ENCODE measurements at regions not wholly inside any gene's neighbourhood (a gene's known extent, or its start where the extent isn't known, plus 50 kb on each side); places are given as distances from the start of the nearest gene placed in this dataset.
"Not testable (repeated sequence)": the region's sequence is repeated elsewhere in the genome, so short reads cannot be mapped to it uniquely, and the experiment has no call there.

DNA sequence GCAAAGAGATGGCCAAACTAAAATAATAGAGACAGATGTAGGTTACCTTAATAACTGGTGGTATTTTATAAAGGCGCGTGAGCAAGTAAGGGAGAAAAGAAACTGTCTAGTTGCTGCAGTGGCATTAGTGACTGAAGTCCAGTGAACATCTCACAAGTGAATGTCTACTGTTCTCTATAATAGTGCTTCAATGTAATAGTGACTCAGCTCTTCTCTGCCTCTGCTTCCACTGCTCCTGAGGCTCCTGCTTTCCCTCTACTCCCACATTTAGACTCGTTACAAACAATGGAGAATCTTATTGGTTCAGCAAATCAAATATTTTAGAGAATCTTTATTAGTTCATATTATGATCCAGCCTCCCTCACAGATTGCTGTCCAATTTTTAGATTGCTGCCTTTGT lies 779.1 kb upstream of the HTR2C start:
- intact Hi-C loops (cut with DNase I) = no loop called here
- DNase-seq (no peak), ATAC-seq (no peak)

DNA sequence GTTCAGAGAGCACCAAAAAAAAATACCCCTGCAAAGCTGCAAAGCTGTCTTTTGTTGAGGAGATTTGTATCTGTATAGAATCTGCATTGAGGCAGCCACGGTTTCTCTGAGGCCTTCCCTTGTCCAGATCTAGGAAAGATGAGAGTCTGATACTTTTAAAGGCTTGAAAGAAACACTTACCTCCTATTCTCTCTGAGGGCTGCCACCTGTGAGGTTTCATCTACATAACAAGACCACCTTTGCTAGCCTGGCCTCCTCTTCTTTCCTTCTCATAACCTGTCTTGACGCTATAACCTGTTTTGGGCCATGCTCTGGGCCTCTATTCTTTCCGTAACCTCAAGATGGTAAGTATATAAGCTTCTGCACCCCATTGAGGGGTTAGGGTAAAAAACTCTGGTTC lies 779.6 kb upstream of the HTR2C start:
- DNase-seq (no peak), ATAC-seq (no peak)
- intact Hi-C loops (cut with DNase I) = no loop called here

DNA sequence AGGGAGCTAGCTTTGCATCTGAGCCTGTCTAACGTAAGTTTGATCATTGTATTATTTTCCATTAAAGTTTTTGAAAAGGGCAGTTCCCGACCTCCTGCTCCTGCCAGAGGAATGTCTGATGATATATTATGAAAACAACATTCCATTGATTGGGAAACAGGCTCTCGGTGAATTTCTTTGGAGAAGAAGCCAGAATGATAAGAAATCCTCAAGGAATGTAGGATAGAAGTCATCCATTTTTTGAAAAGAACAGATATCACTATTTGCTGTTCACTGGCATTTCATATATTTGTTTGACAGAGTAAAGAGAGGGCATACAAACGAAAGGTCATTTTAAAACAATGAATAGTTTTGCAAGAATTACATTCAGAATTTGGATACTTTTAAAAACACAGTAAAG lies 781.0 kb upstream of the HTR2C start:
- intact Hi-C loops (cut with DNase I) = no loop called here
- ATAC-seq = no peak
- no peak for DNase-seq

DNA sequence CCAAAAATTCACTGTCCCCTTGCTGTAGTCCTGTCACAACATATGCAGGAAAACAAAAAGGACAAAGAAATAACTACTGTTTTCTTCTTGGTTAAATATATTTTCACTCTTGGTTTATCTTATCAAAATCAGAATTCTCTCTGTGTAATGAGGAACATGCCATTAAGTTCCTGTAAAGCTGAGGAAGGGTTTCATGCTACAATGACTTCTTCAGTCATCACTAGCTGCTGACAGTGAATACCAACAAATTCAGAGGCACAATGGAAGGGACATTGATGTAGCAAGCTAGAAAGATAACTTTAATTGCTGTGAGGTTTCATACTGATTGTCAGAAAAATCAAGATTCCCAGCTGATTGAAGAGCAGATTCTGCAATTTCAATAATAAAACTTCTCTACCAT lies 782.9 kb upstream of the HTR2C start:
- no peak for DNase-seq
- intact Hi-C loops (cut with DNase I) = no loop called here
- ATAC-seq = no peak

DNA sequence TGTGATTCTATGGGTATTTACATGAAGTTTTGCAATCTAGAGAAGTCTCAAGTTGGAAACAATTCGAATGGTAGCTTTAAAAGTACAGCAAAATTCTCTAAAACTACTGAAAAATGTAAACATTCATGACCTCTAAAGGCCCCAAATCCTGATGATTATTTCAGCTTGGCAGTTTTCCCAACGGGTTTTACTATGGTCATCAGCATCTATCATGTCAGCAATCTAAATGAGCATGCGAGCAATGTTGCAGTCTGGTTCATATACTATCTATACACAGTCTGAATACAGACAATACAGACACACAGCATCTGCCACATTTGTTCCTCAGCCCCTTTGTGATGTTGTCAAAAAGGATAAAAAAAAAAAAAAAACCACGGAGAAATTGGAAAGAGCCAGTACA lies 790.3 kb upstream of the HTR2C start:
- intact Hi-C loops (cut with DNase I) = no loop called here
- no peak for DNase-seq
- ATAC-seq = no peak

DNA sequence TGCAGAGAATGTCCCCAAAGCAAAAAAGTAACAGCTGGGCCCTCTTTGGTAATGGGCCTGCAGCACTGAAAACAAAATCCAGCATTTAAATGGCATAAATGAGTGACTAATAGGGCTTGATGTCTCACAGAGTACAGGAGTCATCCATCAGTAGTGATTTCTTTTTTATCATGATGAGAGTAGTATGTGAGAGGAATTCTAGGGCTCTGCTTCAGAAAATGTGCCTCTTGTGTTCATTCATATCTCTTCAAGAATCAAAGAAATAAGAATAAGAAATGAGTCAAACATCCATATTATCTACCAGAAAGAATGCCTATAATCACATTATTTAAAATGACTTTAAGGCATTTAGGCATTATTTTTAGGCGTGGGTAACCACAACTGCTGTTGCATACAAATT lies 792.9 kb upstream of the HTR2C start:
- intact Hi-C loops (cut with DNase I) = no loop called here
- no peak for DNase-seq
- no peak for ATAC-seq

DNA sequence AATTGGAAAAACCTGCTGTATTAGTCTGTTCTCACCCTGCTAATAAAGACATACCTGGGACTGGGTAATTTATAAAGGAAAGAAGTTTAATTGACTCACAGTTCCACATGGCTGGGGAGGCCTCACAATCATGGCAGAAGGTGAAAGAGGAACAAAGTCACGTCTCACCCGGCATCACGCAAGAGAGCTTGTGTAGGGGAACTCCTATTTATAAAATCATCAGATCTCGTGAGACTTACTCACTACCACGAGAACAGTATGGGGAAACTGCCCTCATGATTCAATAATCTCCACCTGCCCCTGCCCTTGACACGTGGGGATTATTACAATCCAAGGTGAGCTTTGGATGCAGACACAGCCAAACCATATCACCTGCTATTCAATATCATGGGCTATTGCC lies 799.1 kb upstream of the HTR2C start:
- ATAC-seq; intact Hi-C loops (cut with DNase I): not testable (repeated sequence)

DNA sequence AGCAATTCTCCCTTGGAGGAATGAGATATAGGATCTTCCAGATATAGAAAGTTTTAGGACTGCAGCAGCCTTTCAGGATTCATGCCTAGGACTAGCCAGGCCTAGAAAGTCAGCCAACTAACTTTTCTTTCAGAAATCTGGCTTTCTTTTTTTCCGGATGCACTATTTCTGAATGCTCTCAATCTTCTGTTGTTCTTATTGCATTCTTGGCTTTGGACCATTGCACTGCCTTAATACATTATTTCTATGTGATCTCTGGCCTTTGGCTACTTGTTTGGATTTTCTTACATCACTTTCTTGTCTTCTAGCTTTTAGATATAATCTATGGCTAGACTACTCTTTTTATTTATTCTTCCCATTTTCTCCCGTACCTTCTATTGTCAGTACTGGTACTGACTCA lies 813.1 kb upstream of the HTR2C start:
- DNase-seq = no peak
- ATAC-seq = no peak
- intact Hi-C loops (cut with DNase I) = no loop called here

More for the DNA sequence above, 799.1 kb upstream of the HTR2C start:
- not testable (repeated sequence) for DNase-seq

GRCh38 chrX:113770071-113770470 lies 813.8 kb upstream of the HTR2C start:
- no peak for ATAC-seq
- intact Hi-C loops (cut with DNase I) = no loop called here

GRCh38 chrX:113759422-113759821 lies 824.5 kb upstream of the HTR2C start:
- ATAC-seq = no peak
- DNase-seq = no peak
- intact Hi-C loops (cut with DNase I) = no loop called here

More at GRCh38 chrX:113770071-113770470, 813.8 kb upstream of the HTR2C start:
- no peak for DNase-seq

DNA sequence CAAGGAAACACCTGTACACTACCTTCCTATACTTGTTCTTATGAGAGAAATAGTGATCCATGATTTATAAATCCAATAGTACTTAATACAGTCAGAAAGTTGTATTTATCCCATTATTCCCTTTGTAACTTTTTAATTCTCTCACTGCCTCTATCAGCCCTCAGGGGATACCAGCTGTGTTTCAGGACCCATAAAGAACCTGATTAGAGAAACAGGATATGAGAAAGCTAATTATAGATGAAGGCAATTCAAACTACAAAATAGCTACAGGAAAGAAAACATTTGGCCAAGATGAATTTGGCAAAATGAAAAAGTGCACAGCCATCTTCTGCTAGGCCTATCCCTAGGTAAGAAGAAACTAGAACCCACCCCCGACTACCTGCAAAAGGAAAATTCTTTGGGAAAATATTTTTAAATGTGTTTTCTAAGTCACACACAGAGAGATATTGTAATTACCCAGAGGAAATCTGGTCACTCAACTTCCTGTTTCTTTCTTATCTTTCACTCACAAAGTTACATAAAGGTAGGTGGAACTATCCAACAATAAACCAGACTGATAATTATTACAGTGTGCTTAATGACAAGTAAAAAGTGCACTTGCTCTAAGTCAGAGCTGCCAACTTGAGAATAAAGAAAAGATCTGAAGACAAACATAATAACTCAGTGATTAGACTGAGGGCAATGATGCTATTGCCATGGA lies 836.5 kb upstream of the HTR2C start:
- intact Hi-C loops (cut with DNase I) = no loop called here
- no peak for DNase-seq
- no peak for ATAC-seq

DNA sequence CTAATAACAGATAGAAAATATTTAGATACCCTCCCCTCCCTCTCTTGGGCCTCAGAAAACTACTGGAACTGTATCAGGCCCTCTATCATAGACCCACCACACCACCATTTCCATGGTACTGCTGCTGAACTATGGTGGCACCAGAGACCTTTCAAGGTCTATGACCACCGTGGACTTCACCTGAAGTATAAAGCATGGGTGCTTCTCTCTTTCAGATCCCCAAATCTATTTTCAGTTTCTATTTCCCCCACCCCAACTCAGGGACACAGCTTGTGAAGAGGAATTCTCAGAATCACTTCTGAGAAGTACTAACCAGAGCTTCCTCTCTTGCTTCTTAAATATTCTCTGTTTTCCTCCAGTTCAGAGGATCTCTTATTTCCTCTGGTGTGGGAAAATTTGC lies 840.8 kb upstream of the HTR2C start:
- intact Hi-C loops (cut with DNase I) = no loop called here
- DNase-seq = no peak
- ATAC-seq = no peak

GRCh38 chrX:113741744-113742143 lies 842.1 kb upstream of the HTR2C start:
- intact Hi-C loops (cut with DNase I) = no loop called here
- DNase-seq (no peak), ATAC-seq (no peak)

DNA sequence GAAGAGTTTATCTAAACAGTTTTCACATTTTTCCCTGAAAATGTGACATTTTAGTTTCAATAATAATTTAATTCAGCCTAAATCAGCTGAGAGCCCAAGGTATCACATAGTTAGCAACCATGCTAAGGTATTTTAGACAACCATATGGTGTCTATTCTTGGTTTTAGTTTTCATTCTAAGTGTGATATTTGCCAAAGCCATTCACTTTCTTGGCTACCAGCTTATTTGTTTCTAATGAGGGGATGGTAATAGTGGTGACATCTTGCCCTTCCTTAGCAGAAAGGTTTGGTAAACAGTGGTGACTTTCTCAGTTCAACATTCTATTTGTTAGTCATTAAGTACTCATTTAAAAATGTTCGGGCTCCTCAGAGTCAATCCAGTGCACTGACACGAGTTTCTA lies 854.9 kb upstream of the HTR2C start:
- ATAC-seq = no peak
- intact Hi-C loops (cut with DNase I) = no loop called here
- DNase-seq = no peak

DNA sequence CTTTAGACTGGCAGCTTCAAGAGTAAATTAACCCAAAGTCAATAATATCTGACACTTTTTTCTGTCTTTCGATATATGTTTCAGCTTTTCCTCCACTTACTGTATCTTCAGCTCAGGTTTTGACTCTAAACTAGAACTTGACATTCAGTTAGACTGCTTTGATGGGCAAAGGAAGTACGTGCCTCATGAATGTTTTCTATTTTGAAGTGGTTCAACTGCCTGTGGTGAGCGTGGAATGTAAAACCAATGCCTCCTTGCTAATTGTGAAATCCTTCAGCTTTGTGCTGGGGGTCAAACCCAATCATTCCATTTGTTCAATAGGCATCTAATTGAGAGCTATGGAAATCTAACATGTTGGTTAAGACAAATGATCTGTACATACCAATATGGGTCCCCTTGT lies 857.0 kb upstream of the HTR2C start:
- ATAC-seq (no peak), DNase-seq (no peak)
- intact Hi-C loops (cut with DNase I) = no loop called here

DNA sequence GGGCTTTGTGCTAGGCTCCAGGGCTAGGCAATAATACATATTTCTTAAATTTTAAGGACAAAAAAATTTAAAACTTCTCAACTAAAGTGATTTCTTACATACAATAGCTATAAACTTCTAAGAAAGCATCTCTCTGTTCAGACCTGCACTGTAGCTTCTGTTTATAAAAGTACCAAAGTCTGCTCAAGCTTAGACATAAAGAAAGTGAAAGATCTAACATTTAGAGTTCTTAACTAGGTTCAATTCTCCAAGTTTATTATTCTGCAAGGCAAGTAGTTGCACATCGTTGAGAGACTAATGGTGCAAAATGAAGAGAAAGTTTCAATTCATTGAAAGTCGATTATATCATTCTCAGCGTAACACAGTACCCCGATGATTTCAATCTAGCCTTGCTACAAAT lies 857.4 kb upstream of the HTR2C start:
- intact Hi-C loops (cut with DNase I) = no loop called here
- ATAC-seq (no peak), DNase-seq (no peak)

DNA sequence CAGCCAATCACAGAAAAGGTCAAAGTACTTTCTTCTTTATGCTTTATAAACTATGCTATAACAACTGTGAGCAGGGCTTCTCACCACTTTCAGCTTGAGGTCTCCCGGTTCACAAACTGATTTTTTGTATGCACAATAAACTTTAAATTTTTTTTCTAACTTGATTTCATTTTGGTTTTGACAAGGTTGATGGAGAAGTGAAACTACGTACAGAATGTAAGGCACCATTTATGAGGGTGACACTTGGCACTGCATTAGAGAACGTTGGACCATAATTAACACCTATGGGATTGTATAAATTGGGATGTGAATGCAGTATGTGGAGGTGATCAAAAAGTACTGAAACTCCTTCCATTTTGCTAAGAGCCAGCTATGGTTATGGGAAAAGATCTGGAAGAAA lies 857.9 kb upstream of the HTR2C start:
- intact Hi-C loops (cut with DNase I) = no loop called here
- no peak for ATAC-seq
- no peak for DNase-seq

DNA sequence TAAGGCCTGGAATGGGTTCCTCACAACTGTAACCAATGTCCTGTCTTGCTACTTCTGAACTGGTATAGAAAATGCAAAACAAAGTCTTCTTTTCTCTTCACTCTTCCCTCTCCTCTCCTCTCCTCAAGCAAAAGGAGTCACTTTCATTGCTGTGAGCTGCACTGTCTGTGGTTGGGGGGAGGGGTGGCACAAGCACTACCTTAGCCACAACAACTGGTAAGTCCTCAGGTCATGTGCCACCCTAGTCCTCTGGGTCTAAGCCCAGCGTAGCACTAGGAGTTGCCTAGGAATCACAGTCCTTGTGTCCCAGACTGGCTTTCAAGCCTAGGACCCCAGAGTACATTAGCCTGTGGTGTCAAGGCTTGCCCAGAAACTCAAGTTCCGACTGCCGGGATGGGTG lies 859.3 kb upstream of the AMOT start:
- no peak for ATAC-seq
- intact Hi-C loops (cut with DNase I) = no loop called here
- DNase-seq = no peak

DNA sequence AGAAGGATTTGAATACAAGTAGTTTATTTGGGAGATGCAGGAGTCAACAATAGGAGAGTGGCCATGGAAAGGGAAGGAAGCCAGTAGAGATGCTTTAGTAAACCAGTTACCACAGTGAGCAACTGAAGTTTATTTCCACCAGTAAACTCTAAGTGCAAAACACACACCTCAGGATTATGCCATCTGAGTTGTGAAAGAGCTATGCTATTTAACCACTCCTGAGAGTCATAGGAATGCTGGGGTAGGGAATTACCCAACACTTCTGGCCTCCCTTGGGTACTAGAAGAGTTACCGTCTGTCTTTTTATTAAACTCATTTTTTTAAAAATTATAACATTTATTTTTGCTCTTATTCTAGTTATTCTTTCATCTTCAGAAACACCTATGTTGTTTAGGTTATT lies 834.6 kb upstream of the AMOT start:
- intact Hi-C loops (cut with DNase I) = no loop called here
- DNase-seq = no peak
- ATAC-seq = no peak

GRCh38 chrX:113651306-113651705 lies 810.7 kb upstream of the AMOT start:
- DNase-seq (no peak), ATAC-seq (no peak)
- intact Hi-C loops (cut with DNase I) = no loop called here

DNA sequence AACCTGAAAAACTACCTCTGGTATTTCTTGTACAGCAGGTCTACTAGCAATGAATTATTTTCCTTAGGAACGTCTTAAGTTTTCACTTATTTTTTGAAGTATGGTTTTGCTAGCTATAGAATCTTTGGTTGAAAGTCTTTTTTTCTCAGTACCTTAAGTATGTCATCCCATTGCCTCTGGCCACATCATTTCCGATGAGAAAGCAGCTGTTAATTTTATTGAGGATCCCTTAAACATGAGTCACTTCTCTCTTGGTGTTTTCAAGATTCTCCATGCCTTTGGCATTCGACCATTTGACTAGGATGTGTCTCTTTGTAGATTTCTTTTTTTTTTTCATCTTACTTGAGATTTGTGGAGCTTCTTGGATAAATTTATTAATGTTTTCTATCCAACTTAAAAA lies 803.8 kb upstream of the AMOT start:
- ATAC-seq = no peak
- no peak for DNase-seq
- intact Hi-C loops (cut with DNase I) = no loop called here

- ATAC-seq (no peak), DNase-seq (no peak)
- intact Hi-C loops (cut with DNase I) = no loop called here
Measured at GRCh38 chrX:113634565-113634964, 793.9 kb upstream of the AMOT start.
